HepG2 (cell line): ENCODE measurements at regions not wholly inside any gene's neighbourhood (a gene's known extent, or its start where the extent isn't known, plus 50 kb on each side); places are given as distances from the start of the nearest gene placed in this dataset.

Experiments used
- ATAC-seq: fragments of 200-7000 bp; cut with Tn5 transposase; 3 replicates; pipeline ENCODE4 v1.9.1; 2020; ENCODE audit warnings: mild to moderate bottlenecking, moderate library complexity
- BruUV-seq: library from RNA; stranded (reverse); fragments of 400-500 nt; replicated peaks from 2 replicates; lab custom pipeline; 2021; lab: Mats Ljungman, UMichigan
- CTCF ChIA-PET: fragments of 300-600 bp; formaldehyde crosslinking; extraction: SDS; loops from one replicate; lab custom pipeline; 2021; ENCODE audit warnings: low total read pairs, inconsistent platforms, low intra/inter-chr PET ratio; lab: Yijun Ruan, JAX
- POLR2A ChIA-PET: fragments of 350-600 bp; sonication (Branson Sonifier 250); formaldehyde crosslinking; loops from one replicate; lab custom pipeline; 2020; ENCODE audit warnings: antibody characterized with exemption, inconsistent platforms; lab: Yijun Ruan, JAX
- DNase-seq: peaks from one replicate; pipeline ENCODE4 v3.0.0-alpha.2; 2015; ENCODE audit warnings: low spot score
- FAIRE-seq: peaks from 3 replicates; lab custom pipeline; 2011; peaks lifted over from hg19 to GRCh38; lab: Jason Lieb, UNC
- H2AFZ ChIP-seq: one replicate; pipeline ENCODE4 v1.6.1; 2011; ENCODE audit warnings: low read length, inconsistent platforms
- H3K27ac ChIP-seq: fragments of 300-600 bp; 3 replicates; pipeline ENCODE4 v1.8.0; 2011; ENCODE audit warnings: mixed run types, mild to moderate bottlenecking, mixed read lengths, low read length, inconsistent platforms; ENCODE audit not compliant: insufficient read depth; ENCODE audit errors: extremely low read length
- H3K27me3 ChIP-seq, 2 experiments: fragments of 200-600 bp in 1 of 2; 2 replicates in 1 of 2; 3 replicates in 1 of 2; pipeline versions ENCODE4 v1.6.0 to v1.8.0; 2011; ENCODE audit warnings: low read length in 2 of 2, mild to moderate bottlenecking in 2 of 2, moderate library complexity in 2 of 2, inconsistent platforms in 1 of 2; ENCODE audit not compliant: insufficient read depth in 2 of 2, control insufficient read depth in 1 of 2
- H3K36me3 ChIP-seq, 2 experiments: fragments of 200-600 bp in 1 of 2; replicated peaks in 1 of 2; 2 replicates in 1 of 2; 3 replicates in 1 of 2; pipeline versions ENCODE4 v1.5.1 to v1.8.0; 2011; ENCODE audit warnings: low read length in 2 of 2, inconsistent platforms in 1 of 2; ENCODE audit not compliant: insufficient read depth in 2 of 2, control insufficient read depth in 1 of 2
- H3K4me1 ChIP-seq: 2 replicates; pipeline ENCODE4 v1.5.1; 2012; ENCODE audit warnings: low read length, inconsistent platforms; ENCODE audit not compliant: insufficient read depth
- H3K4me2 ChIP-seq: 2 replicates; pipeline ENCODE4 v1.6.0; 2011; ENCODE audit warnings: low read depth, low read length, inconsistent platforms
- H3K4me3 ChIP-seq, 3 experiments: fragments of 200-600 bp in 1 of 3; sonication (generic), shearing (Covaris generic) in 1 of 3; replicated peaks in 1 of 3; 2 replicates each; pipeline ENCODE4 v1.5.1; 2011 to 2016; ENCODE audit warnings: low read length in 3 of 3, inconsistent platforms in 2 of 3, low read depth in 2 of 3, mild to moderate bottlenecking in 2 of 3, control low read depth in 1 of 3, mixed read lengths in 1 of 3; ENCODE audit not compliant: insufficient read depth in 1 of 3
- H3K79me2 ChIP-seq: one replicate; pipeline ENCODE4 v1.6.1; 2011; ENCODE audit warnings: low read length, inconsistent platforms; ENCODE audit not compliant: insufficient read depth
- H3K9ac ChIP-seq: 2 replicates; pipeline ENCODE4 v1.6.0; 2011; ENCODE audit warnings: mild to moderate bottlenecking, low read depth, low read length, inconsistent platforms; ENCODE audit not compliant: insufficient read depth
- H3K9me3 ChIP-seq: 2 replicates; pipeline ENCODE4 v1.5.1; 2012; ENCODE audit warnings: mild to moderate bottlenecking, low read length
- H4K20me1 ChIP-seq: 2 replicates; pipeline ENCODE4 v1.6.0; 2011; ENCODE audit warnings: inconsistent platforms, mild to moderate bottlenecking, low read length, moderate library complexity; ENCODE audit not compliant: insufficient read depth
- AKAP8 ChIP-seq: sonication (generic); formaldehyde crosslinking; IDR thresholded peaks from 2 replicates; pipeline ENCODE4 v1.5.1; 2020; ENCODE audit warnings: mild to moderate bottlenecking, missing genetic modification reagents
- NAIF1 ChIP-seq: sonication (generic); formaldehyde crosslinking; IDR thresholded peaks from 2 replicates; pipeline ENCODE4 v1.5.0; 2020; ENCODE audit warnings: mild to moderate bottlenecking, missing genetic modification reagents, borderline replicate concordance
- RFX3 ChIP-seq: IDR thresholded peaks from 2 replicates; pipeline ENCODE4 v1.6.1; 2016; ENCODE audit warnings: missing biosample characterization, missing genetic modification reagents
- ZNF124 ChIP-seq: sonication (generic); formaldehyde crosslinking; IDR thresholded peaks from 2 replicates; pipeline ENCODE4 v1.4.0; 2020; ENCODE audit warnings: missing genetic modification reagents
- ZNF615 ChIP-seq: sonication (generic); formaldehyde crosslinking; IDR thresholded peaks from 2 replicates; pipeline ENCODE4 v1.5.0; 2020; ENCODE audit warnings: mild to moderate bottlenecking, missing genetic modification reagents, borderline replicate concordance
- WGBS: methylation state at CpG from one replicate; pipeline ENCODE4 v1.1.6; 2017; ENCODE audit warnings: low lambda C conversion rate; 5-methylcytosine and 5-hydroxymethylcytosine counted together
- in situ Hi-C: cut with HindIII; loops from 2 replicates; pipeline ENCODE4 v1.10.0; 2017; ENCODE audit warnings: low pct_unique_long_range_greater_than_20kb; ENCODE audit not compliant: extremely low pct_ligation_motif_present
- intact Hi-C: fragments of 100-400 bp; cut with micrococcal nuclease; formaldehyde crosslinking; loops from one replicate; pipeline ENCODE4 v1.10.0; 2022; ENCODE audit not compliant: unreplicated experiment
- TF ChIP-seq, protein P1 (sequence below): sonication (generic); formaldehyde crosslinking; IDR thresholded peaks from 2 replicates; pipeline ENCODE4 v1.4.0; 2020; ENCODE audit warnings: missing genetic modification reagents
- TF ChIP-seq, protein P2 (sequence below): sonication (generic); formaldehyde crosslinking; conservative IDR thresholded peaks from 2 replicates; pipeline ENCODE4 v1.8.1; 2023; ENCODE audit warnings: missing genetic modification reagents
- TF ChIP-seq, protein P3 (sequence below): IDR thresholded peaks from 2 replicates; pipeline ENCODE4 v1.6.1; 2016; ENCODE audit warnings: missing genetic modification reagents, missing compliant biosample characterization
- TF ChIP-seq, protein P4 (sequence below): sonication (generic); formaldehyde crosslinking; IDR thresholded peaks from 2 replicates; pipeline ENCODE4 v1.4.0; 2020; ENCODE audit warnings: mild to moderate bottlenecking, missing genetic modification reagents

DNA sequence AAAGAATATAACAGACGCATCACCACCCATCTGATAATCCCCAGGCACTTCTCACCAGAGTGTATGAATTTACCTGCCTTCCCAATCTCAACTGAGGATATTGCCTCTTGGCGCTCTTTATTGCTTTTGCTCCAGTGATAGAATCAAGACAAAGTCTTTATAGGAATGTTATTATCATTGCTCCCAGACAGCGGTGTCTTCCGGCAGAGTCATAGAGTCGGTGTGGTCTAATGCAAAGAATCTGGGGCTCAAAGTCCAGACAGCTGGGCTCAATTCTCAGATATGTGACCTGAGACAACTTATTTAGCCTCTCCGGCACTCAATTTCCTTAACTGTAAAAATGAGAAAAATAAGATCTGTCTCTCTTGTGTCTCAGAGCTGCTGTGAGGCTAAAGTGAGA is 106.1 kb upstream of the PAK3 start:
- BruUV-seq = no TSS peak
- no peak for FAIRE-seq

DNA sequence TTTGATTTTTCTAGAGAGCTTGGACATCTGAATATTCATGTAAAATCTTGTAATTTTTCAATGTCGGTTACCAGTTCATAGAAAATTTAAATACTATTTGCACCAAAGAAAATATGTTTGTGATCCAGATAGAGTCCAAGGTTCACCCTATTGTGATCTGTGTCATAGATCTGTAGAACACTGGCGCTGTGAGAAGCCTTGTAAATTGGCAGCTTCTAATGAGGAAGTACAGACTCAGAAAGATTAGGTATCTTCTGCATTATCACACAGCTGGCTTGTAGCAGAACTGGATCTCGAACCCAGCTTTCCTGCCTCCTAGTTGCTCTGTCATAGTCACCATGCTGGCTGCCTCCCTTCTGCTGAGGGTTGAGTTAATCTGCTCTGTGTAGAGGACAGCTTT is 106.5 kb upstream of the PAK3 start:
- 6% methylated on average over 2 of the region's 3 CpGs for WGBS
- no peak for DNase-seq
- TF ChIP-seq, protein P1, sequence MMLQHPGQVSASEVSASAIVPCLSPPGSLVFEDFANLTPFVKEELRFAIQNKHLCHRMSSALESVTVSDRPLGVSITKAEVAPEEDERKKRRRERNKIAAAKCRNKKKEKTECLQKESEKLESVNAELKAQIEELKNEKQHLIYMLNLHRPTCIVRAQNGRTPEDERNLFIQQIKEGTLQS = no peak
- no peak for TF ChIP-seq AKAP8
- TF ChIP-seq, protein P2, sequence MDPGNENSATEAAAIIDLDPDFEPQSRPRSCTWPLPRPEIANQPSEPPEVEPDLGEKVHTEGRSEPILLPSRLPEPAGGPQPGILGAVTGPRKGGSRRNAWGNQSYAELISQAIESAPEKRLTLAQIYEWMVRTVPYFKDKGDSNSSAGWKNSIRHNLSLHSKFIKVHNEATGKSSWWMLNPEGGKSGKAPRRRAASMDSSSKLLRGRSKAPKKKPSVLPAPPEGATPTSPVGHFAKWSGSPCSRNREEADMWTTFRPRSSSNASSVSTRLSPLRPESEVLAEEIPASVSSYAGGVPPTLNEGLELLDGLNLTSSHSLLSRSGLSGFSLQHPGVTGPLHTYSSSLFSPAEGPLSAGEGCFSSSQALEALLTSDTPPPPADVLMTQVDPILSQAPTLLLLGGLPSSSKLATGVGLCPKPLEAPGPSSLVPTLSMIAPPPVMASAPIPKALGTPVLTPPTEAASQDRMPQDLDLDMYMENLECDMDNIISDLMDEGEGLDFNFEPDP = no peak
- TF ChIP-seq ZNF615 (CRISPR knock-in tag) = no peak
- TF ChIP-seq, protein P3, sequence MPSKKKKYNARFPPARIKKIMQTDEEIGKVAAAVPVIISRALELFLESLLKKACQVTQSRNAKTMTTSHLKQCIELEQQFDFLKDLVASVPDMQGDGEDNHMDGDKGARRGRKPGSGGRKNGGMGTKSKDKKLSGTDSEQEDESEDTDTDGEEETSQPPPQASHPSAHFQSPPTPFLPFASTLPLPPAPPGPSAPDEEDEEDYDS (CRISPR knock-in tag) = no peak
- no peak for TF ChIP-seq RFX3

More for the DNA sequence above, 106.1 kb upstream of the PAK3 start:
- ChIA-PET CTCF (no interaction called here), POLR2A (no interaction called here)
- no peaks in the 10 kb centered on the region for H3K27me3 ChIP-seq
- no peak for ATAC-seq
- no peaks in the 10 kb centered on the region for H3K79me2 ChIP-seq
- TF ChIP-seq ZNF124 (no peak), NAIF1 (CRISPR knock-in tag) (no peak)
- TF ChIP-seq, protein P4, sequence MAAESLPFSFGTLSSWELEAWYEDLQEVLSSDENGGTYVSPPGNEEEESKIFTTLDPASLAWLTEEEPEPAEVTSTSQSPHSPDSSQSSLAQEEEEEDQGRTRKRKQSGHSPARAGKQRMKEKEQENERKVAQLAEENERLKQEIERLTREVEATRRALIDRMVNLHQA (CRISPR knock-in tag) = no peak
- H3K36me3 ChIP-seq = no peaks in the 10 kb centered on the region
- no peak for DNase-seq
- H3K27ac ChIP-seq = no peak overlapping the region
- no peak overlapping the region for H3K9ac ChIP-seq
- in situ Hi-C loops = no loop called here
- H3K4me3 ChIP-seq = no peak overlapping the region
- WGBS = 31% methylated on average over 6 of the region's 6 CpGs
- H3K9me3 ChIP-seq = no peaks in the 10 kb centered on the region
- H3K4me2 ChIP-seq = no peak overlapping the region
- H3K4me1 ChIP-seq = no peaks in the 10 kb centered on the region
- intact Hi-C loops = no loop called here
- no peak overlapping the region for H2AFZ ChIP-seq
- H4K20me1 ChIP-seq = no peaks in the 10 kb centered on the region

More for the DNA sequence above, 106.5 kb upstream of the PAK3 start:
- no peaks in the 10 kb centered on the region for H3K4me1 ChIP-seq
- no peak overlapping the region for H3K4me2 ChIP-seq
- no TSS peak for BruUV-seq
- intact Hi-C loops = no loop called here
- no peak overlapping the region for H3K9ac ChIP-seq
- no peaks in the 10 kb centered on the region for H3K9me3 ChIP-seq
- FAIRE-seq (no peak), ATAC-seq (no peak)
- CTCF ChIA-PET = no interaction called here
- no peaks in the 10 kb centered on the region for H3K36me3 ChIP-seq
- H3K27ac ChIP-seq = no peak overlapping the region
- no peaks in the 10 kb centered on the region for H3K27me3 ChIP-seq
- no peaks in the 10 kb centered on the region for H4K20me1 ChIP-seq
- no peak overlapping the region for H2AFZ ChIP-seq
- no peak overlapping the region for H3K4me3 ChIP-seq
- H3K79me2 ChIP-seq = no peaks in the 10 kb centered on the region
- POLR2A ChIA-PET = no interaction called here
- in situ Hi-C loops = no loop called here
